Activated CD8-positive, alpha-beta memory T cell treated with anti-CD3 and anti-CD28 coated beads for 36 hours (primary cell): ENCODE measurements at regions not wholly inside any gene's neighbourhood (a gene's known extent, or its start where the extent isn't known, plus 50 kb on each side); places are given as distances from the start of the nearest gene placed in this dataset.
"Not testable (repeated sequence)": the region's sequence is repeated elsewhere in the genome, so short reads cannot be mapped to it uniquely, and the experiment has no call there.

Experiments used
- CTCF ChIA-PET: fragments of 350-600 bp; sonication (Branson Sonifier 250); formaldehyde crosslinking; loops from one replicate; lab custom pipeline; 2021; ENCODE audit warnings: antibody characterized with exemption; lab: Charles Lee
- POLR2A ChIA-PET: fragments of 350-600 bp; sonication (Branson Sonifier 250); formaldehyde crosslinking; loops from one replicate; lab custom pipeline; 2021; ENCODE audit warnings: antibody characterized with exemption; lab: Charles Lee

DNA sequence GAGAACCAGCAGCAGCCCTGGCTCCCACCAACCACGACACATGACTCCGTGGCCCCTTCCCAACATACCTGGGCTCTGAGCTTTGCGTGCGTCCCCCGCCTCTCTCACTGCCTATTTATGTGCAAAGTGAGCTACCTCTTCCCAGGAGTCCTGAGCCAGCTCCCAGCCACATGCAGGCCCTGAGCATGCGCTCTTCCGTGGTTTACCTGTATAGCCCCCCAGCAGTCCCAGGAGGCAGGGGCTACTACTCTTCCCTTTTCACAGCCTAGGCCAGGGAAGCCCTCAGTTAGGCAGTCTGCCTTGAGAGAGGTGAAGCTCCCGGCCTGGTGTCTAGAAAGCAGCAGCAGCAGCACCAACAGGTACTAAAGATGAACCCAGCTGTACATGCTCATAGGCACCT is 114.8 kb upstream of the CDYL start:
- POLR2A ChIA-PET, result no interaction called here
- CTCF ChIA-PET, result no interaction called here

DNA sequence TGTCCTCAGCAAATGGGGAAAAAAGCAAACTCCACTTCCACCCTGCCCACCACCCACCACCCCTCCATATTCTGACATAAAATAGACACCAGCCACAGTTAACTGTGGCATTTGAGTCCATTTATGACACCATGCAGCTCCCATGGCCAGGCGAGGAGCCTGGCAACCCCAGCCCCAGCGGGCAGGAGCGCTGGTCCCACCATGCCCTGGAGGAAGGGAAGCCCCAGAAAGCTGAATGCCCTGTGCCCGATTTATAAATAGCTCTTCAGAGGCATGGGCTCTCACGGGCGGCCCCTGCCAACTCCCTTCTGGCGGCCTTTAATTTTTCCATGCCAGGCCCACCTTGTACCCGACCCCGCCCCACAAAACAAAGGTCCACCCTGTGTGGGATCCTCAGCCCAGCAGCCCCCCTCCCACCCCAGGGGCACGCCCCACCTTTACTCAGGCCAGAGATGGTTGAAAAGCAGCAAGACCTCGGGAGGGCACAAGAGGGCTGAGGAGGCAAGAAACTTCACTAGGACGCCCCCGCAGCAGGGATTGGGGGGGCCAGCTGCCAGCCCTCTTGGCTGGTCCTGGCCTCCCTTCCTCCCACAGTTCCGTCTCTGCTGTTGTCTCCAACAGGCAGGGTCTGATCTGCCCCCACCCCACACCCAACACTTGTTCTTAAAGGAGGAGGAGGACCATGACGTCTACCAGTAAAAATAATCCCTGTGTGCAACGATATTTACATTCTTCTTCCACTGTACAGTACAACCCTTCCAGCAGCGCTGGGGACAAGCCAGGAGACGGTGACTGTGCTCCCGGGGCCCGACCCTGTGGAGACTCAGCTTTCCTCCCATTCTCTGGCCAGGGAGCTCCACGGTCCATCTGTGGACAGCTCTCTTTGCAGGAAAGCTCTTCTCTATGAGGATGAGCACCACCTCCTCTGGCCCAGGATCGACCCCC is 115.6 kb upstream of the CDYL start:
- ChIA-PET CTCF (no interaction called here), POLR2A (no interaction called here)

DNA sequence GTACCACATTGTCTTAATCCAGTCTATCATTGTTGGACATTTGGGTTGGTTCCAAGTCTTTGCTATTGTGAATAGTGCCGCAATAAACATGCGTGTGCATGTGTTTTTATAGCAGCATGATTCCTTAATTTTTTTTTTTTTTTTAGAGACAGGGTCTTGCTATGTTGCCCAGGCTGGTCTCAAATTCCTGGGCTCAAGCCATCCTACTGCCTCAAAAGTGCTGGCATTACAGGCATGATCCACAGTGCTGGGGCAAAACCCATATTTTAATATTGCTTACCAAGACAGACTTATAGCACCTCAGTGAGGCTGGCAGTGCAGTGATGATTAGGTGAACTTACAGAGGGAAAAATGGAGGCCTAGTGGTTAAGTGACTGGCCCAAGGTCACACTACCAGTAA is 116.5 kb upstream of the CDYL start:
- CTCF ChIA-PET, POLR2A ChIA-PET: not testable (repeated sequence)

DNA sequence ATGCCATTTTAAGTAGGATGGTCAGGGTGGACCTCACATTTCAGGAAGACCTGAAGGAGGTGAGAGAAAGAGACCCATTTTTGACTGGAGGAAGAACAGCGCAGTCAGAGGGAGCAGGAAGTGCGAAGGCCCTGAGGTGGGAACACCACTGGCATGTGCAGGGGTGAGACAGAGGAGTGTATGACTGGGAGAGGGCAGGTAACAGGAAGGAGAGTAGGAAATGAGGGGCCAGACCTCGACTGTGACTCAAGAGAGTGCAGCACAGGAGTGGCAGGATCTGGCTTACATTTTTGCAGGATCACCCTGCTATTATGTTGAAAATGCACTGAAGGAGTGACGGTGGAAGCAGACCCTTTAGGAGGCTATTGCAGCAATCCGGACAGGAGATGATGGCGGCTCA is 117.7 kb upstream of the CDYL start:
- ChIA-PET POLR2A (no interaction called here), CTCF (no interaction called here)

DNA sequence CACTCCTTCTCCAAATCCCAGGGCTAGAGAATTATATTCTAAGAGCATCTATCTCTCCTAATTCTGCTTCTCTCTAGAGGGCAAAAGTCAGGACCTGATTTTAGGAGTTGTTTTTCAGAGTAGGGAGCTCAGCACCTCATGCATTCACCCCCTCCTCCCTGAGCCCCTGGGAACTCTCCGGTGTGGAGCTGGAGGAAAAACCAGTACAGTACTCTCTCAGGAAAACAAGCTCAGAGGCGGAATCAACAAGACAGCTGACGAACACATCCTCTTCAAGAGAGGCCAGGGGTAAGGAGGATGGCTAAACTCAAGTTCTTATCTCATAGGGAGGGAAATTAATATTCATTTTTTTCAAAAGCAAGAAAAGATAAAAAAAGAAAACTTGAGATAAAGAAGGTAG is 120.1 kb upstream of the CDYL start:
- ChIA-PET POLR2A (no interaction called here), CTCF (no interaction called here)

DNA sequence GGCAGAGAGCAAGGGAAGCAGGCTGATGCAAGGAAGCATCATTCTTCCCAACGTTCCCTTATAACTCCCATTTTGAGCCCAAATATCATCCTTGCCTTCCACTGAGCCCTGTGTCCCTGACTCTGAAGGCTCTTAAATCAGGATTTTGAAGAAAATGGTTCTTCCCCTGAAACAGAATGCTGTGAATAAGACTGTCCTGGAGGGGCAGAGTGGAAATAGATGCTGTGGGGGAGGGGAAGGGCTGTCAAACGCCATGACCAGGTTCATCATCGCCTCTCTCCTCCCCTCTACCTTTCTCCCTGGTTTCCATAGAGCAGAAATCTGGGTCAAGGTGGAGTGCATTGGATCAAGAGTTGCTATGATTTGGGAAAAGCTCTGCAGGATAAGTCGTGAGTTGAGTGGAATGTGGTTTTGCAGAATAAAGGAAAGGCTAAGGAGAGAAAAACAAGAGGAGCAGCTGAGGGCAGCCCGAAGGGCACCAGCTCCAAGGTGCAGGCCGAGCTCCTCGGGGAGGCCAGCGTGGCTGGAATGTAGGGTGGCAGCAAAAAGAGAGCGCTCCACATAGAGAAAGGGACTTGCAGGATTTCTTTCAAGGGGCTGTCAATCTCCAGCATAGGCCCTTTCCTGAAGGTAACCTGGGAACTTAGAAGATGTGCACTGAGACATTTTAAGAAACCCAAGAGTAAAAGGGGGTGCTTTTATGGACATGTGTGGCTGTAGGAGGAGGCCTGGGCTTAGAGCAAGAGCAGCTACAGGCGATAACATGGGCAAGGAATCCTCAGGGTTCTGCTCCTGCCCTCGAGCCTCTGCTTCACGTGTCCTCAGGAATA is 120.8 kb upstream of the CDYL start:
- CTCF ChIA-PET, result no interaction called here

DNA sequence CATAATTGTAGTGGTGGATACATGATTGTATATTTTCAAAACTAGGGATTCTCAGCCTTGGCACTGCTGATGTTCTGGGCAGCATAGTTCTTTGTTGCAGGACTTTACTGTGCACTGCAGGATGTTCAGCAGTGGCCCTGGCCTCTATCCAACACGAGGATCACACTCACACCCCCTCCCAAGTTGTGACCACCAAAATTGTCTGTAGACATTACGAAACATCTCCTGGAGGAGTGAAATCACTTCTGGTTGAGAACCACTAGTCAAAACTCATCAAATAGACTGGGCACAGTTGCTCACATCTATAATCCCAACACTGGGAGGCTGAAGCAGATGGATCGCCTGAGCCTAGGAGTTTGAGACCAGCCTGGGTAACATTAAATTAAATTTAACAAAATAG is 123.1 kb upstream of the CDYL start:
- POLR2A ChIA-PET, result no interaction called here
- CTCF ChIA-PET, result no interaction called here

More for the DNA sequence above, 120.8 kb upstream of the CDYL start:
- POLR2A ChIA-PET, result no interaction called here

DNA sequence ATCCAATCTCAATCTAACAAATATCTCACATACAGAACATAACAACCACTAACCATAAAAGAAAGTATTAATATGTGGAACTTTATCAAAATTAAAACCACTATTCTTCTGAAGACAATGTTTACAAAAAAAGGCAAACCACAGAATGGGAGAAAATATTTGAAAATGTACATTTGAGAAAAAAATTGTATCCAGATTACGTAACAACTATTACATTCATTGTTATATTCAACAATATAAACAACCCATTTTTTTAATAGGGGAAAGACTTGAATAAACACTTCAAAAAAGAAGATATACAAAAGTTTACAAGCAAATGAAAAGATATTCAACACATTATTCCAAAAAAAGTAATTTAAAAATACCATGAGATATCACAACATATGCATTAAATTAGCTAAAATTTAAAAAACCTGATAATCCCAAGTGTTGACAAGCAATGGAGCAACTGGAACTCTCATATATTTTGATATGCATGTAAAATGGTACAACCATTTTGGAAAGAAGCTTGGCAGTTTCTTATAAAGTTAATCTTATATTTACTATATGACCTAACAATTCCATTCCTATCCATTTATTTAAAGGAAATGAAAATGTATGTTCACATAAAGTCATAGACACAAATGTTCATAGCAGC is 124.3 kb upstream of the CDYL start:
- ChIA-PET CTCF (no interaction called here), POLR2A (no interaction called here)

DNA sequence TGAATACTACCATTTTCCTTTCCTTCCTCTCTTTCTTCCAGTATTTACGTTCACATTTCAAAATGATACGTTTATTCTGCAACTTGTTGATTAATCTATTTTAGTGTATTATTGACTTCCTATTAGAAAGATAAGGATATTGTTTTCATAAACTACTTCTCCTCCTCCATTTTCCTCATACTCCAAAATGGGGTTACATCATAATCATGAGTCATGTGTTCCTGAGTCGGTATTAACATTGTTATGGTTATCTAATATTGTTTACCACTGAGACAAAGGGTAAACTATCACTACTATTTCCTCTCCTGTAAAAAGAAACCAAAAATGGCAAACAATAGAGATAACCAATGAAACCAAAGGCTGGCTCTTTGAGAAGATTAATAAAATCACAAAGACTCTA is 126.5 kb upstream of the CDYL start:
- POLR2A ChIA-PET, result no interaction called here
- CTCF ChIA-PET, result no interaction called here

DNA sequence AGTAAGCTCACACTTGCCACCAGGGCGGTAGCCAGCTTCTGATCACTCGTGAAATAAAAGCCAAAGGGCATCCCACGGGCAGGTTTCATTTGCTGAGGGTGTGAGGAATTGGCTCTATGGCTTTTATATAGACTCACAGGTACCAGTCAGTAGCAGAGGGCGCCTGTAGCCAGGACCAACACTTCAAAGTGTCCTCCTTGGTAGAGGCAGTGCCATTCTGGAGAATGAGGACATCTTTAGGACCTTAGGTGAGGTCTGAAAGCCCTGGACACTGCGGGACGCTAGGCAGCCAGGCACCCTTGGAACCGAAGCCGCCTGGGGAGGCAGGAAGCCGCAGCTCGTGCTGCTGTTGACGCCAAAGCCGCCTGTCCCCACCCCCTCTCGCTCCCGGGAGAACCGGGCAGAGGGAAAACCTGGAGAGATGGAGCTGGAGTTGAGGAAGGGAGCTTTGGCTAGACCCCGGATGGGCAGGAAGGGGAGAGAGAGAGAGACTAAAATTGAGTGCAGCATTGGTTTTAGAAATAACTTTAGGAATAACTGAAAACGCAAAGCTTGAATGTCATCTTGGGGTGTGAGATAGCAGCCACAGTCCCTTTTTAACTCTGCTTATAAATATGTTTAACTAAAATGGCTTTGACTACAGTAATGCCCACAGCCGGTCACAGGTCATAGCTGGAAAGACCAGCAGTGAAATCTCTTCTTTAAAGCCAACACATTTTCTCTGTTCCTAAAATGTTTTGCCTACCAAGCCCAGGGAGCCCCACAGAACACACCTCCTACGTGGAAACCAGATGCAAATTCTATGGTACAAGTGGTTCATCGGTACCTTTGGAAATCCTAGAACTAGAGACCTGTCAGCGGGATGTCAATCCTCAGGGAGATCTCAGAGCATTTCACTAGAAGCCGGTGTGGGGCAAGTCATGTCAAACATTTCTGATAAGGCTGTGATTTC is 128.5 kb upstream of the CDYL start:
- CTCF ChIA-PET, result no interaction called here
- POLR2A ChIA-PET, result no interaction called here

DNA sequence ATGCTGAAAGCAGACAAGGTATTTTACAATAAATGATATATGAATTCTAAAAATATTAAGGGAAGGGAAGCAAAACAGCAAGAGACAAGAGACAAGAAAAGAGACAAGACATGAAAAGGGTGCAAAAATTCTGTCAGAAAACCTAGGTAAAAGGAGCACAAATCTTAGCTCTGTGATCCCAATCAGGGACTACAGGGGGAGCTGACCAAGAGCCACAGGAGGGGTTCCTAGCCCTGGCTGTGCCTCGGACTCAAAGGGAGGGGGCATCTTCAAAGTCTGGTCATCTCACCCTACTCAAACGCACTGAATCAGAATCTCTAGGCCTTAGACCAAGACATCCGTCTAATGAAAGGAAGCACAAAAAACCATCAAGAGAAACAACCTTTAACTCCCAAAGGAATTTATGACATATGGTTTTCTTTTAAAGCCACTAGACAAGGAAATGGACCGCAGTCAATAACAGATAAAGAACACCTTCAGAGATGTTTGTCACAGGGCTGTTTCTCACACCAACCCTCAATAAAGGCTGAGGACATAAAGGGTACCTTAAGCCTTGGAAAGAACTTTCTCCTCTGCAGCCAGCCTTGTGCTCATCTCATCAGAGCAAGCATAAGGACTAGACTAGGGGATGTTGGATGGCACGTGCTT is 130.4 kb upstream of the CDYL start:
- ChIA-PET POLR2A (no interaction called here), CTCF (no interaction called here)

DNA sequence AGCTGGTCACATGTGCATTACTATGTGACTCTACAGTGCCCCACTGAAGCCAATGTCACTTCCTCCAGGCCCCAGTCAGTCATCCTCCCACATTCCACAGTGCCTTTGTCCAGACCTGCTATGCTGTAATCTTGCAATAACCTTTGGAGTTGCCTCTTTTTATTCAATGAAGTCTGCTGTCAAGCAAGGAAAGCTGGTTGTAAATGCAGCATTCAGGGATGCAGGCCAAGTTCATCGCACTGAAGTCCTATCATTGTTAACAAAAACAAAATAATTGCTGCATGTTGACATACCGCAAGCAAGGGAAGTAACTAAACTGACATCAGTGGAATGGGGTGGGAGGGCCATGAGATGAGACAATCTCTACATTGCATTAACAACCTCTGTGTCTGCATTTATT is 131.2 kb upstream of the CDYL start:
- POLR2A ChIA-PET, result no interaction called here
- CTCF ChIA-PET, result no interaction called here

DNA sequence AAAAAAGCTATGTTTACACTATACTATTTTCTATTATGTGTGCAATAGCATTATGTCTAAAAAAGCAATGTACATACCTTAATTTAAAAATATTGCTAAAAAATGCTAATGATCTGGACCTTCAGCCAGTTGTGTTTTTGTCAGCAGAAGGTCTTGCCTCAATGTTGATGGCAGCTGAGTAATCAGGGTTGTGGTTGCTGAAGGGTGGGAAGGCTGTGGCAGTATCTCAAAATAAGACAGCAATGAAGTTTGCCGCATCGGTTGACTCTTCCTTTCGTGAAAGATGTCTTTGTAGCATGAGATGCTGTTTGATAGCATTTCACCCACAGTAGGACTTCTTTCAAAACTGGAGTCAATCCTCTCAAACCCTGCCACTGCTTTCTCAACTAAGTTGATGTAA is 134.7 kb upstream of the CDYL start:
- ChIA-PET POLR2A (no interaction called here), CTCF (no interaction called here)

DNA sequence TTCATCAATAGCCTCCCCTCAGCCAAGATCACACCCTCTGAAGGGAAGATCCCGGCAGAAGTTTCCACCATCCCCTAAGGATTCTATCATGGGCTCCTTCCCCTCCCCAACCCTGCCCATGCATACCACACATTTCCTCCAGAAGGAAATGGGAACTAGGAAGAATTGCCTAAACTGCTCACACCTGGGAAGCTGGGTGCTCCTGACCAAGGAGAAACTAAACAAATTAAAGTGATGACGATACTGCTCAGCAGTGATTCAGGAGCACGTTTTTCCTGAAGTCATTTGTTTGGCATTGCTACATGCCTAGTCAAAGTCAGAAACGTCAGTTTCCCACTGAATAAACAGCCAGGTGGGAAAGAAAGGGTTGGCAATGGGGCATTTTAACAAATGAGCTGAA is 136.1 kb upstream of the CDYL start:
- CTCF ChIA-PET, result no interaction called here
- POLR2A ChIA-PET, result no interaction called here

DNA sequence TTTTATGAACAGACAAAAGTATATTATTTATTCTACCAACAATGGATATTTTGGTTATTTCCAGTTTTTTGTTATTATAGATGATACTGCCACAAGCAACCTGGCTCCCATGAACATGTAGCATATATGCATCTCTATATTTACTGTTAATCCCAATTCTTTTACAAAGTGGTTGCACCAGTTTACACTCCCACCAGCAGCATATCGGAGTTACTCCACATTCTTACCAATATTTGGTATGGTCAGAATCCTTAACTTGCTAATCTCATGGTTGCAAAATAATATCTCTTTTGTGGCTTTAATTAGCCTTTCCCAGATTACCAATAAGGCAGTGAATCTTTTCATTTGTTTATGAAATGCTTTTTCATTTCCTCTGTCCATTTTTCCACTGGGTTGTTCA is 137.6 kb upstream of the CDYL start:
- ChIA-PET CTCF (no interaction called here), POLR2A (no interaction called here)

DNA sequence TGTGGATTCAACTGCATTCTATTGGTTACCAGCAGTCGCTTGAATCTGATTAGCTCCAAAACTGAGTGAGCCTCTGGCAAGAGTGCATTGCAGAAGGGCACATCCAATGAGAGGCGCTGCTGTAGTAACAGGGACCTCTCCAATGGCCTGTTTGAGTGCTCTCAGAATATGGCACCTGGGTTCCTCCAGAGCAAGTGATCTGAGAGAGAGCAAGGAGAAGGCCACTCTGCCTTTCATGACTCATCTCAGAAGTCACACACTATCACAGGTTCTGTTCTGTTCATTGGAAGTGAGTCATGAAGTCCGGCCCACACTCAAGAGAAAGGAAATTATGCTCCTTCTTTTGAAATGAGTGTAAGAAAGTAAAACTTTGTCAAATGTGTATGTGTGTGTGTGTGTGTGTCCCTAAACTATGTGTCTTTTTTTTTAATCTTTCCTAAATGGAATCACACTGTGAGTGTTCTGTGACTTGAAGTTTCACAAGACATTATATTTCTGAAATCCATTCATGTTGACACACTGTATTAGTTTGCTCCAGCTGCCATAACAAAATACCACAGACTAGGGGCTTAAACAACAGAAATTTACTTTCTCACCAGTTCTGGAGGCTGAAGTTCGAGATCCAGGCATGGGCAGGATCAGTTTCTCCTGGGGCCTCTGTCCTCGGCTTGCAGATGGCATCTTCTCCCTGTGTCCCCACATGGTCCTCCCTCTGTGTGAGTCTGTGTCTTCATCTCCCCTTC is 138.3 kb upstream of the CDYL start:
- CTCF ChIA-PET, result no interaction called here
- POLR2A ChIA-PET, result no interaction called here

DNA sequence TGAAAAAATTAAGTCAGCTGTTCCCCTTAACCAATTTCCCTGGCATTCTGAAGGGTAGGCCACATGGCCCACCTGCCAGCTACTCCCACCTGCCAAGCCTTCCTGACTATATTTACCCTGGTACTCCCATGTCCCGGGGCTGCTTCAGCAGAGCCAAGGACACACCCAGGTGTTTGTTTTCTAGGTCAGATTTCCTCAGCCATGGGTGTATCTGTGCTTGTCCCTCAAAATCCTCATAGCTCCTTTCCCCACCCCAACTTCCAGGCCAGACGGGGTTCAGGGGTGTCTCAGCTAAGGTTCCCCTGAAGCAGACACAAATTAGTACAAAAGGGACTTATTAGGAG is 139.4 kb upstream of the CDYL start:
- ChIA-PET POLR2A (no interaction called here), CTCF (no interaction called here)

DNA sequence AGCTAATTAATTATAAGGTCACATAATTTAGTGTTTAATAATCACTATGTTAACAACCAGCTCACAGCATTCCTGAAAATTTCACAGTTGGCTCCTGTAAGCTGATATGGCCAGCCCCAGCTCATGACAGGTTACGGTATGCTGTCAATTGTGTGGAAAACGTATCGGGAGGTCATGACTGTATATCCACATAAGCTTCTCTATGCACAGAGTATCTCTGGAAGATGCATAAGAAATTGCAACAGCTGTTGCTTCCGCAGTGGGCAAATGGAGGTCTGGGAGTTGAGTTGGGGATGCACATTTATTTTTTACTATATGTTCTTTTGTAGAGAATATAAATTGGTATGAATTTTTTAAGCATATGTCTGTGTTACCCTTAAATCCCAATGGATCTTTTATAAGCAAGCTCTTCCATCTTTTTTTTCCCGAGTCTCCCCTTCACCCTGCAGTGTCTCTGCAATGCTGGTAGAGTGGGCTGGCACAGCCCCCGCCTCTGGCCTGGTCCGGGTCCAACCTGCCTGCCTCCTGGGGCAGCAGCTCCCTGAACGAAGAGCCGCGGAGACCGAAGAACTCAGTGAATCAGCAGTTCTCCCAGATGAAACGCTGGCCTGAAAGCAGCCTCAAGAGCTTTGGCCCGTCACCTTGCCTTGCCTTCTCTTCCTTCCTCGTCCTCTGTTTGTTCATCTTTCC is 139.9 kb upstream of the CDYL start:
- CTCF ChIA-PET, result no interaction called here

More for the DNA sequence above, 139.9 kb upstream of the CDYL start:
- POLR2A ChIA-PET, result no interaction called here
